ENCODE measurements at regions not wholly inside any gene's neighbourhood (a gene's known extent, or its start where the extent isn't known, plus 50 kb on each side); places are given as distances from the start of the nearest gene placed in this dataset.
A peak's percentile ranks its signal among the peaks of the same experiment; 100 is the strongest.

- DNase-seq: no peak
These were observed 456.9 kb downstream of the TOX3 start for GRCh38 chr16:52090080-52090479.

- peak; percentile 4 for DNase-seq
These were observed 457.5 kb downstream of the TOX3 start for GRCh38 chr16:52089476-52089875.

- DNase-seq: no peak
These were observed 460.0 kb downstream of the TOX3 start for GRCh38 chr16:52086901-52087300.

- DNase-seq: no peak
These were observed 468.0 kb downstream of the TOX3 start for GRCh38 chr16:52078716-52079655.

- no peak for DNase-seq
These were observed 469.3 kb downstream of the TOX3 start for GRCh38 chr16:52077607-52078006.

GRCh38 chr16:52076801-52077201, 470.1 kb downstream of the TOX3 start:
- DNase-seq: no peak

- no peak for DNase-seq
These were observed 470.6 kb downstream of the TOX3 start for GRCh38 chr16:52076332-52076731.

GRCh38 chr16:52074133-52074532, 472.8 kb downstream of the TOX3 start:
- DNase-seq: no peak

- no peak for DNase-seq
These were observed 473.9 kb downstream of the TOX3 start for GRCh38 chr16:52073024-52073423.

GRCh38 chr16:52071101-52071500, 475.8 kb downstream of the TOX3 start:
- DNase-seq: no peak

- DNase-seq: no peak
These were observed 476.4 kb downstream of the TOX3 start for GRCh38 chr16:52070341-52071057.

GRCh38 chr16:52069866-52070265, 477.1 kb downstream of the TOX3 start:
- DNase-seq: peak; percentile 56

GRCh38 chr16:52068447-52069074, 478.4 kb downstream of the TOX3 start:
- DNase-seq: peak; percentile 15

GRCh38 chr16:52066962-52067361, 480.0 kb downstream of the TOX3 start:
- no peak for DNase-seq

- no peak for DNase-seq
These were observed 490.7 kb downstream of the TOX3 start for GRCh38 chr16:52056259-52056658.

- DNase-seq: no peak
These were observed 491.6 kb downstream of the TOX3 start for GRCh38 chr16:52055381-52055780.

- DNase-seq: no peak
These were observed 492.6 kb downstream of the TOX3 start for GRCh38 chr16:52054326-52054725.

GRCh38 chr16:52052818-52053217, 494.1 kb downstream of the TOX3 start:
- DNase-seq: no peak

GRCh38 chr16:52051414-52052172, 495.4 kb downstream of the TOX3 start:
- DNase-seq: no peak

GRCh38 chr16:52050418-52050817, 496.5 kb downstream of the TOX3 start:
- no peak for DNase-seq

GRCh38 chr16:52035436-52035835, 511.5 kb downstream of the TOX3 start:
- DNase-seq: no peak

GRCh38 chr16:52034830-52035229, 512.1 kb downstream of the TOX3 start:
- no peak for DNase-seq

GRCh38 chr16:52033992-52034391, 513.0 kb downstream of the TOX3 start:
- no peak for DNase-seq
